HG03108 (cell line): ENCODE measurements at regions not wholly inside any gene's neighbourhood (a gene's known extent, or its start where the extent isn't known, plus 50 kb on each side); places are given as distances from the start of the nearest gene placed in this dataset.
"Not testable (repeated sequence)": the region's sequence is repeated elsewhere in the genome, so short reads cannot be mapped to it uniquely, and the experiment has no call there.

Experiments used
- ATAC-seq: cut with Tn5 transposase; IDR thresholded peaks from one replicate; pipeline ENCODE4 v1.9.1; 2021; ENCODE audit warnings: moderate library complexity; ENCODE audit not compliant: unreplicated experiment

DNA sequence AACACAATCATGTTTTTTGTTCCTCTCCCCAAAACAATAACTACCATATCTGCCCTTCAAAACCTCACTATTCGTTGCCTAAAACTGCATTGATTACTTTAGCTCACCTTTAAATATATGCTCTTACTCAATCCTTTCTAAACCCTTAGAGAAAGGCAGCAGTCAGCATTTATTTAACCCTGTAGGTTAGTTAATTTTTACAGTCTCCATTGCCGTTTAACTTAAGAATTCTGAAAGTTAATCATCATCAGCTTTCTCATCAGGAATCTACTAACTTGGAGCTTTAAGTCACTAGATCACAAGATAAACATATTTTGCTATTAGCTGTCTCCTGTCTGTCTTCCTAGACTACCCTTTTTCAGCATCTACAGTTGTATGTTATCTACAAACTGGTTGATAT, 991.9 kb downstream of the EPHA7 start:
- ATAC-seq: no peak

DNA sequence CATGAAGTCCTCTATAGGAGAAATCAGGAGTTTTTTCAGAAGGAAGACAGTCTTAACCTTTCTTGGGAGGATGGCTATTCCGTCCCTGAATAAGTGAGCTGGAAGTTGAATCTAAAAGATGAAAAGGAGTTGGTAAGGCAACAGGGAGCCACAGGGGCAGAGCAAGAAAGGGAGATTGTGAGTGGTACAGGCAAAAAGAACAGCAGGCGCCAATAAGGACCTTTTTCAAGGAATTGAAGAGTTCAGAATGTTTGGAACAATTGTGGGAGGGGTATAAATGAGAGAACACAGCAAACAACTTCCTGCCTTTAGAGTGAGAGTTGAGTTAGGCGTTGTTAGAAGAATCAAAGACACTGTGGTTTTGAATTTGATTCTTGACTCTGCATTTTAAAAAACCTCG, 1003.7 kb downstream of the EPHA7 start:
- ATAC-seq: no peak

DNA sequence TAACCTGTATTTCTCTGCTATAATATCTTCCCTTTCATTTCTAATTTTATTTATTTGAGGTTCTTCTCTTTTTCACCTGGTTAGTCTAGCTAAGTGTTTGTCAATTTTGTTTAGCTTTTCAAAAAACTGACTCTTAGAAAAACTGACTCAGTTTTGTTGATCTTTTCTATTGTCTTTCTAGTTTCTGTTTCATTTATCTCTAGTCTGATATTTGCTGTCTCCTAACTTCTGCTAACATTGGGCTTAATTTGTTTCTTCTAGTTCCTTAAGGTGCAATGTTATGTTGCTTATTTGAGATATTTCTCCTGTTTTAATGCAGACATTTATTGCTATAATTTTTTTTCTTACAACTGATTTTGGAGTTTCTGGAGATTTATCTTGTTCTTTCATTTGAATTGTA, 1011.0 kb downstream of the EPHA7 start:
- no peak for ATAC-seq

DNA sequence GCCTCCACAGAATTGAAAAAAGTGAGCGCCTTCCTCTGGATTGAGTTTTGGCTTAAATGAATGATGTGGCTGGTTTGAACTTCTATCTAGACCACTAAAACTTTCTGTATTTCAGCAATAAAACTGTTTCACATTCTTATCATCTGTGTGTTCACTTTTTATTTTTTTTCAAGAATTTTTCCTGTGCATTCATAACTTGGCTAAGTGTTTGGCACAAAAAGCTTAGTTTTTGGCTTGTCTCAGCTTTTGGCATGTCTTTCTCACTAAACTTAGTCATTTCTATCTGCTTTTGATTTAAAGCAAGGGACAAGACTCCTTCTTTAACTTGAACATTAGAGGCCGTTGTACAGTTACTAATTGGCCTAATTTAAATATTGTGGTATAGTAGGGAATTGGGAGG, 1015.1 kb downstream of the EPHA7 start:
- ATAC-seq: no peak

DNA sequence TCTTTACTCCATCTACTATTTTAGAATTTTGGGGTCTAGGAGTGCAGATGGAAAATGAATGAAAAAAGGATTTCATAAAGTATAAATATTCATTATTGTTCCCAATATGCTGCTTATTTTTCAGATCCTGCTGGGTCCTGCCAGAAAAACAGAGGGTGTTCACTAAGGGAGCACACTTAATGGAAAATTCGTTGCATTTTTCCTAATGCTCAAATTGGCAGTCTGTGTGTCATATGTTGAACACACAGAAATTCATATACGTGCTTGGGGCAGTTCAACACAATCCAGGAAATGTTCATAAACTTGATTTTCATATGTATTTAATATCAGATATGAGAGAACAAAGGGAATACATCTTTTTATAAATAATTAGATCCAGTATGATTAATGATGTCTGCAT, 1019.4 kb downstream of the EPHA7 start:
- no peak for ATAC-seq

DNA sequence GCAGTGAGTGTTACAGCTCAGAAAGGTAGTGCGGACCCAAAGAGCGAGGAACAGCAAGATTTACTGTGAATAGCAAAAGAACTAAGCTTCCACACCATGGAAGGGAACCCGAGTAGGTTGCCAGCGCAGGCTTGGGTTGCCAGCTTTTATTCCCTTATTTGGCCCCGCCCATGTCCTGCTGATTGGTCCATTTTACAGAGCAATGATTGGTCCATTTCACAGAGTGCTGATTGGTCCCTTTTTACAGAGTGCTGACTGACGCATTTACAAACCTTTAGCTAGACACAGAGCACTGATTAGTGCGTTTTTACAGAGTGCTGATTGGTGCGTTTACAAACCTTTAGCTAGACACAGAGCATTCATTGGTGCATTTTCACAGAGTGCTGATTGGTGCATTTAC, 1030.7 kb downstream of the EPHA7 start:
- ATAC-seq: not testable (repeated sequence)

DNA sequence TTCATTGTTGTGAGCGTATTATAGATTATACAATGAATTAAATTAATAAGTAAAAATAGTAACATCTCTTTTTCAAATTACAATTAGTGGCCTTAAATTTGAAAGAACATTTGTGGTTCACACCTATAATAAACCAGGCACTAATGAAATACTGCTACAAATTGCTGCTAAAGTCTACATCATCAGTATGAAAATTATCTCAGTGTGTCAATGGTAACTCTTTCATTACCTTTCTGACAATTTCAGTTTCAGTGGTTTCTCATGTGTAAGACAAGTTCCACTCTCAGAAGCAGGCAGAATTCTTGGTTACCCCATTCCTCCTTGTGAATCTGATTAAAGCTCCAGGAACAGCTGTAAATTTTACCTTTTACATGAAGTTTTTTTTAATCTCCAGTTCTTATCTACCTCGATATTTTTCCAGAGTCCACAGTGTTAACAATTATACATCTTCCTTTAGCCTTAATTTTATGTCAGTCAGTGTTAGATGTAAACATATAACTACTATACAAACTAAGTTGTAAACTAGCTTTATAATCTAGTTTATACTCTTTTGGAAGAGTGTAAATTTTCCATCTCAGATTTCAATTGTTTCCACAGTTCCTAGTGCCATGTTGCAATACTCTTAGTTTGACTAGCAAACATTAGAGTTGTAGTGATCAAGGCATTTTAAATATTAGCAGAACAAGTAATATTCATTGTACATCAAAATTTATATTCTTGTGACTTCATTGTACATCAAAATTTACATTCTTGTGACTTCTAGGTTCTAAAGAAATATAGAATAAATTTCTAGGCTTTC, 1038.4 kb downstream of the EPHA7 start:
- no peak for ATAC-seq

DNA sequence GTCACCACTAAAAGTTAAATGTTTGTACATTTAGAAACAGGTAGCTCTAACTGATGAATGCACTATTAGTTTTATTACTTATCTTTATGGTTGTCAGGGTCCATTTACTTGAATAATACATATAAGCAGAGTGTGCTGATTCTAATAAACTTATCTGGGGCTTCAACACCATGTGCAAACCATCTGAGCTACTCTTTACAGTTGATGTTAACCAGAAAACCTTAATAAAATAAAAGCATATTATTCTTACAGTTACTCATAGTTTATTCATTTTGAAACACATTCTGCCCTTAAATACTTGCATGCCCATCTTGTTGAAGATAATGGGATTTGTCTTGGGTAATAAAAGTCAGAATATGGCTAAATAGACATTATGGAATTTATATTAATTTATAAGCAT, 1042.2 kb downstream of the EPHA7 start:
- ATAC-seq: no peak

DNA sequence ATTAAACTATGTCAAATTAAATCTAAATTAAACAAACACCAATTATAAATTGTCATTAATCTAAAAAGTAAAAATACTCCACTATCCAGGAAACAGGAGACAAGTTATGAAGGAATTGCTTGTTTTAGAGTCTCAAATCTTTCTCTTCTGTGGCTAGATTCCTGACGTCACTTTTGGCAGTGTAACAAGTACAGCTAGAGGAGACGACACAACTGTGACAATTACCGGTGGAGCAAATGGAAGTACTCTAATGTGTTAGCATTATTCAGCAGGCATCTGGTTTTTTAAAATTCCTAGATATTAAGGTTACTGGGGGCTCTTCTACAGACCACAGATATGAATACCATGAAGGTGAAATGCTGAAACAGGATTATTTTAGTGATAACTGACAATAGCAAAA, 1042.7 kb downstream of the EPHA7 start:
- ATAC-seq: no peak

DNA sequence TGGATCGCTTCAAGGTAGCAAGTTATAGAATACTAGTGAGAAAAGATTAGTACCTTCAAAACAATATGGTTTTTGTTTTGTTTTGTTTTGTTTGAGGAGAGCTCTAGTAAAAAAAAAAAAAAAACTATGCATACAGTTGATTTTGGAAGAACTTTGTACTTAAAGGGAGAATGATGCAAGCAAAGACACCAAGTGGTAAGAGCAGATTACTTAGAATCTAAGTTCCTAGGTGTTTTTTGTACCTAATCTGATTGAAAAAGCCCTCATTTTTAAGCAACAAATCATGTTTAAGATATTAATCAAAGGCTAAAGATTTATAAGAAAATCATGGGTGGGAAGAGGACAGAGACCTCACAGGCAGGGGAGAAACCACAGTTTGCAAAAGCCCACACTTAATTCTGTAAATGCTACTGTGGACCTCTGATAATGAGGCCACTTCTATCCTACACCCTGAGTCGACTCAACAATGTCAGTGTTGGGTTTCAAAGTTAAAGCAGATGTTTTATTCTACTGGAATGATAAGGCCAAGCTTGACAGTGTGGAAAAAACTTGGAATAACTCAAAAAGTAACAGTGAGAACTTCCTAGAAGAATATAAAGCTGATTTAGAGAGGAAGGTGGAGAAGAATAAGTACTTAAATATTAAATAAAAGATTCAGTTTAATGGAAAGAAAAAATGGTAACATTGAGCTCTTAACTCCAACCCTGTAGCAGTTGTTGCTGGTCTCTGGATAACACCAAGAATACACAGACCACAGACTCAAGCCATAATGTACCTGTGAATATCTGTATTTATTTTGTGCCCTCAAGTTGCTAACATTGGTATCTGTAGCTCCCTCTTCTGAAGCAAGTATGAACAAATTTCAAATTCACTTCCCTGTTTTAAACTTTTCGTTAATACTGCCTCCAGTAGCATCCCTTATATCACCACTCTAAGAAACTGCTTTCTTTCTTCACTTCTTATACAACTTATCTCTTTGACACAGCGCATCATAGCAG, 1047.8 kb downstream of the EPHA7 start:
- no peak for ATAC-seq

DNA sequence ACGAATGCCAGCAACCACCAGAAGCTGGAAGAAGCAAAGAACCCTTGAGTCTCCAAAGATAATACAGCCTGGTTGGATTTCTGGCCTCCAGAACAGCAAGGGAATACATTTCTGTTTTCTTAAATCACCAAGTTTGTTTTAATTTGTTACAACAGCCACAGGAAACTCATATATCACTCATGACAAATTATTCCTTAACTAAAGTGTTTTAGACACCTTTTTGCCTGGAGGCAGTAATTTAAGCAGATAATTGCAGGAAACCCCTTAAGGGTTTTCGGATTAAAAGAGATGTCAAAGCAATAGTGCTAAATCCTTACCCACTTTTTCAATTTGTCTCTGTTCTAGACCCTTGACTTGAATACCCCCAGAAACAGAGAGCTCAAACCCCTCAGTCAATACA, 1050.0 kb downstream of the EPHA7 start:
- ATAC-seq: no peak

DNA sequence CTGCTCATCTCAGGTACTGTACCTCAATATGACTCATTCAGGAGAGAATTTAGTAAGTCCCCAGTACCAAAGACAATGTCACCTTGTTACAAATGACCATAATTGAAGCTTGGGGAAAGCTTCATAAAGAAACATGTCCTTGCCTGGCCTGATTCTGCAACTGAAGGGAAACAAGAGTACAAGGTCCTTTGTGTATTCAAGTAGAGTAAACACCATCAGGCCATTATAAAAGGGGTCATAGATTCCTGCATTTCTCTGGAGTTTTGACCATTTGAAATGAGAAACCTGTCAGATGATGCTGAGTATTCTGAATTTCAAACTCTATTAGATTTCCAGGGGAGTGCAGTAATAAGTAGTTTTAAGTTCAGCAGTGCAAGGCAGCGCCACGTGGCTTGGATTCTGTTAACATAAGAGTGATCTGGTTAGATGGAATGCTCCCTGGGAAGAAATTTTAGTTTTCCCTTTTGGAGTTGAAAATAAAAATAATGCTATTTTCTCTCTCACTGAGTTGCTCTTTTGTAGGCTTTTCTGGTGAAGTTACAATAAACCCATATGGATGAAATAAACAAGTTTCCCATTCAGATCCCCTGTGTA, 1054.3 kb downstream of the EPHA7 start:
- ATAC-seq: no peak

DNA sequence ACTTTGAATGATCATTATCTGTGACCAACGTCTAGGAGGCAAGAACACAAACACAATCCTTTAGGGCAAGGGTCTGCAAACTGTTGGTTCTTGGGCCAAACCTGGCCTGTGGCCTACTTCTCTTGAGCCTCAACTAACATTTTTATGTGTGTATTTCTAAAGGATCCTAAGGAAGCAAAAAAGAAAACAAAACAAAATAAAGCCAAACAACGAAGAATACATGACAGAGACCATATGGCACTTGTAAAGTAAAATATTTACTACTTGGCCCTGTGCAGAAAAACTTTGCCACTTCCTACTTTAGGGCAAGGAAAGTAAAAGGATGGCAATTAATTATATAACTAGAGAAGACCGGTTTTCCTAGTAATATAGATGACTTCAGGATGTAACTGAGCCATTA, 1056.2 kb downstream of the EPHA7 start:
- ATAC-seq: no peak

DNA sequence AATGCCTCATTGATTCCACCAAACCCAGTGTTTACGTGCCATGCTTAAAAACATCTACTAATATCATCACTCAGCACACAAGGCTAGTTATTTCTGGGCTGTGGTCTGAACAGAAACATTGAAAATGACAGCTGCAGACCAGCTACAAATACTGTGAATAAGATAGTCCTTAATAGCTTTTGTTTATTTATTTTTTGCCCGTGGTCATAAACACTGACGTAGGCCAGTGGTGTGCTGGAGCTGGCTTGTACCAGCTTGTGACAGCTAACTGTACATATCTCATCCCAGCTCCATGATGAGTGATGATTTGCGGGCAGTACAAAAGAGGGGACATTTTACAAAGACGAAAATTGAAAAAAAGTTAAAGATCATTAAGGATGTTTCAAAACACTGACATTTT, 1057.0 kb downstream of the EPHA7 start:
- ATAC-seq: no peak

DNA sequence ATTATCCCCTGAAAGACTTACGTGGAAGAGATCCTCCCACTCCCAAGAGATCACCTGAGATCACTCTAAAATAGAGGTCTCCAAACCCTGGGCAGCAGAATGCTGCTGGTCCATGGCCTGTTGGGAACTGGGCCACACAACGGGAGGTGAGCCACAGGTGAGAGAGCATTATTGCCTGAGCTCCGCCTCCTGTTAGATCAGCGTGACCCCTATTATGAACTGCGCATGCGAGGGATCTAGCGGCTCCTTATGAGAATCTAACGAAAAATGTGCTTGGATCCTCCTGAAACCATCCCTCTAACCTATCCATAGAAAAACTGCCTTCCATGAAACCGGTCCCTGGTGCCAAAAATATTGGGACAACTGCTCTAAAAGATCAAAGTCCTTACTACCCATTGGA, 1057.4 kb downstream of the EPHA7 start:
- no peak for ATAC-seq

DNA sequence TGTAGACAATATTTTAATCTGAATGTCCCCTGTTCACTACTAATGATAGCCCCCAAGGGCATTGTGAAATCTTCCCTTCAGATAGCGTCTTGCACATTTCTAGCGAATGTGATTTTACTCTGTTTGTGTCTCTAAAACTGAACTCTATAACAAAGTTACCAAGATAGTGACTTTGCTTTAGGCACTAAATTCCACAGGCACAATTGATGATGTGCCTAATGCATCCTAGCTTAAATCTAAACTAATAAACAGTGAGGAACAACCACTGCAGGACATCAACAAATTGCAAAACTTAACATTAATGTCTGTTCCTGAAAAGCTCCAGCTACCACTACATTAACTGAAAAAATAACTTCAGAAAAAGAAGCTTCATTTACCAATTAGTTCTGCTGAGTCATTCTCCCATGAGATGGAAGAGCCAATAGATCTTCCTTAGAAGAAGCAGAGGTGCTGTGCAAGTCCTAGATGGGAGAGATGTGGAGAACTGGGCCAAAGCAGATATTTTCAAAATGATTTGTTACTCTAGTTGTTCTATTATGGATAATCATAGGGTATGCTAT, 1065.0 kb downstream of the EPHA7 start:
- ATAC-seq: no peak

DNA sequence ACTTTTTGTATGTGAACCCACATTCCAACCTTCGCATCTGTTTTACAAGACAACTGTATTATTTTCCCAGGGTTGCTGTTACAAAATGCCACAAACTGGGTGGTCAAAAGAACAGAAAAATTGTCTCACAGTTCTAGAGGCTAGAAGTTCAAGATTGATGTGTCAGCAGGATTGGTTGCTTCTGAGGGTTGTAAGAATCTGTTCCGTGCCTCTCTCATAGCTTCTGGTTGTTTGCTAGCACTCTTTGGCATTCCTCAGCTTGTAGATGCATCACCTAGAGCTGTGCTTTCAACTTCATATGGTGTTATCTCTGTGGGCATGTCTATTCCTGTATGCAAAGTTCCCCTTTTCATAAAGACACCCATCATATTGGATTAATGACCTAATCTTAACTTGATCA, 1067.2 kb downstream of the EPHA7 start:
- ATAC-seq: no peak

DNA sequence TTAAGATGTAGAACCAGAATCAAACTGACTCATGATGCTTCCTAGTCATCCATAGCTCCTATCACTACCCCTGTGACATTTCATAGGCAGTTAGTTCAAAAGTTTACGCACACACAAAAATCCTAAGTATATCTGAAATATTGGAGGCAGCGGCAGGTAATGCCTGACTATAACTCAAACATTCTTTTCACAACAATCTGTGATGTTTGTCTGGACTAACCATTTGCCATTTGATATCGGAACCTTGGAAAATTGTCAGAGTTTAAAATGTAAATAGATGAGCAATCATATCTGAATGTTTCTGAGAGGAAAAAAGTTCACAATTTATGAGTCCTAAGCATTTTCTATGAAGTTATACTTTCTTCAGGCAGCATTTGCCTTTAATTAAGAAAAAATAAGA, 1078.2 kb downstream of the EPHA7 start:
- ATAC-seq: no peak

DNA sequence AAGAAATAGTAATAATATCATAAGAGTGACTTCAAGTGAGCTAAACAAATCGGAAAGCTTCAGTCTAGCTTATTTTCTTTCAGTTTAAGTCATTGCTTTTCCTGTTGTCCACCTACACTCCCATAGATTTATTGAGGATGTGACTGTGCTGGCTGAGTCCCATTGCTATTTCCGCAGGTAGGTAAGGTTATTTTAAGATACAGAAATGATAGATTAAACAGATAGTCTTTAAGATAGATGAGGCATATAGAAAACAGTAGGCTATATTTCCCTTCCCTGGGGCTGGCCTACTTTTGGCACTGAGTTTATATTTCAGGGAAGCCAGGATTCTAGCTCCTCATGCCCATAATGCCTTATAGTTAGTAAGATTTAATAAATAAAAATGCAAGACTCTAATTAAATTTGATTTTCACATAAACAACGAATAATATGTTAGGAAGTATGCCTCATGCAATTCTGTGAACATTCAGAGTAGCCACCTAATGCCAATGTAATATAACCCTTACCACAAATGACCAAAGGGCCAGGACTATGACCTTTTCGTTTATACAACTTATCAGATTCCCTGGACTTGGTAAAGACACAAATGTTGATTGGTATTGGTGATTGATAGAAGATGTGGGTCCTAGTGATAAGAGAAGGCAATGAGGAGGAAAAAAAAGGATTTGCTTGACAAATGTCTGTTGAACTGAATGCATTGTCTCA, 1079.3 kb downstream of the EPHA7 start:
- no peak for ATAC-seq

DNA sequence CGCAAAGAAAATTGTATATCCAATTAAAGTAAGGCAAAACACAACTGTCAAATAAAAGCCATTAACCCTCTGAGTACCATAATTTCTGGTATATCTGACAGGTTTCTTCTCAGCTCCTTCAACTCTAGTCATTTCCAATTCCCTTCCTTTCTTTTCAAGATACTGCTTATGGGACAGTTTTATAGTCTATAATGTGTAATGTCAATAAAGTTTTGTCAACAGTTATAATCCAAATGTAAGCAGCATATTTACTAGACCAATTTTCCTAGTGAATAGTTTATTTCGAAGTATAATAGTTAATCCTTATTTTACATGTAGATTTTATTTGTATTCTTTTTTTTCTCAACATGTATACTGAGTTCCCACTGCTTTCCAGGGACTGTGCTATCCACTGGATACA, 1081.8 kb downstream of the EPHA7 start:
- no peak for ATAC-seq
